SJCRH30 (cell line): ENCODE measurements at regions not wholly inside any gene's neighbourhood (a gene's known extent, or its start where the extent isn't known, plus 50 kb on each side); places are given as distances from the start of the nearest gene placed in this dataset.
"Not testable (repeated sequence)": the region's sequence is repeated elsewhere in the genome, so short reads cannot be mapped to it uniquely, and the experiment has no call there.

Experiments
- DNase-seq, 2 experiments: peaks; one replicate each; pipeline ENCODE4 v3.0.0-alpha.2; 2015 to 2020
- H3K27ac ChIP-seq: fragments of 250-450 bp; sonication (Bioruptor Pico); 2 replicates; pipeline ENCODE4 v1.5.1; 2020; ENCODE audit warnings: mild to moderate bottlenecking, moderate library complexity
- H3K27me3 ChIP-seq: fragments of 250-450 bp; sonication (Bioruptor Pico); 2 replicates; pipeline ENCODE4 v1.5.1; 2020; ENCODE audit warnings: mild to moderate bottlenecking, moderate library complexity
- H3K36me3 ChIP-seq: fragments of 250-450 bp; sonication (Bioruptor Pico); 2 replicates; pipeline ENCODE4 v1.5.1; 2020; ENCODE audit warnings: mild to moderate bottlenecking, moderate library complexity
- H3K4me1 ChIP-seq: fragments of 250-450 bp; sonication (Bioruptor Pico); 2 replicates; pipeline ENCODE4 v1.5.1; 2020; ENCODE audit warnings: mild to moderate bottlenecking, moderate library complexity
- H3K4me3 ChIP-seq: fragments of 250-450 bp; sonication (Bioruptor Pico); 2 replicates; pipeline ENCODE4 v1.5.1; 2020; ENCODE audit warnings: mild to moderate bottlenecking, moderate library complexity
- H3K9me3 ChIP-seq: fragments of 250-450 bp; sonication (Bioruptor Pico); replicated peaks from 2 replicates; pipeline ENCODE4 v1.5.1; 2020; ENCODE audit warnings: mild to moderate bottlenecking, moderate library complexity

- Histone ChIP-seq H3K9me3 (no peaks in the 10 kb centered on the region), H3K4me3 (no peak overlapping the region), H3K36me3 (no peaks in the 10 kb centered on the region), H3K27ac (no peak overlapping the region), H3K27me3 (no peaks in the 10 kb centered on the region), H3K4me1 (no peaks in the 10 kb centered on the region)
- no peak for DNase-seq
Observed at GRCh38 chr3:103510760-103511159, 1075.9 kb downstream of the ZPLD1 start.

GRCh38 chr3:103511891-103512290 is 1077.1 kb downstream of the ZPLD1 start:
- H3K27me3 ChIP-seq: no peaks in the 10 kb centered on the region
- H3K4me1 ChIP-seq: no peaks in the 10 kb centered on the region
- H3K9me3 ChIP-seq: no peaks in the 10 kb centered on the region
- no peaks in the 10 kb centered on the region for H3K36me3 ChIP-seq
- DNase-seq: no peak
- H3K27ac ChIP-seq: no peak overlapping the region
- no peak overlapping the region for H3K4me3 ChIP-seq

- DNase-seq: no peak
- no peak overlapping the region for H3K4me3 ChIP-seq
- no peaks in the 10 kb centered on the region for H3K27me3 ChIP-seq
- no peak overlapping the region for H3K27ac ChIP-seq
- H3K4me1 ChIP-seq: no peaks in the 10 kb centered on the region
- H3K36me3 ChIP-seq: no peaks in the 10 kb centered on the region
- no peaks in the 10 kb centered on the region for H3K9me3 ChIP-seq
Observed at GRCh38 chr3:103512595-103512994, 1077.8 kb downstream of the ZPLD1 start.

- H3K36me3 ChIP-seq: no peaks in the 10 kb centered on the region
- DNase-seq: no peak
- H3K27me3 ChIP-seq: no peaks in the 10 kb centered on the region
- H3K4me3 ChIP-seq: no peak overlapping the region
- no peak overlapping the region for H3K27ac ChIP-seq
- H3K9me3 ChIP-seq: no peaks in the 10 kb centered on the region
- no peaks in the 10 kb centered on the region for H3K4me1 ChIP-seq
Observed at GRCh38 chr3:103513003-103513402, 1078.2 kb downstream of the ZPLD1 start.

- no peak overlapping the region for H3K4me3 ChIP-seq
- no peak for DNase-seq
- H3K9me3 ChIP-seq: no peaks in the 10 kb centered on the region
- no peaks in the 10 kb centered on the region for H3K27me3 ChIP-seq
- no peaks in the 10 kb centered on the region for H3K4me1 ChIP-seq
- no peak overlapping the region for H3K27ac ChIP-seq
- H3K36me3 ChIP-seq: no peaks in the 10 kb centered on the region
Observed at GRCh38 chr3:103515116-103515515, 1080.3 kb downstream of the ZPLD1 start.

- H3K27me3 ChIP-seq: no peaks in the 10 kb centered on the region
- DNase-seq: no peak
- no peak overlapping the region for H3K4me3 ChIP-seq
- no peaks in the 10 kb centered on the region for H3K9me3 ChIP-seq
- no peaks in the 10 kb centered on the region for H3K36me3 ChIP-seq
- H3K27ac ChIP-seq: no peak overlapping the region
- H3K4me1 ChIP-seq: no peaks in the 10 kb centered on the region
Observed at GRCh38 chr3:103516950-103517349, 1082.1 kb downstream of the ZPLD1 start.

DNA sequence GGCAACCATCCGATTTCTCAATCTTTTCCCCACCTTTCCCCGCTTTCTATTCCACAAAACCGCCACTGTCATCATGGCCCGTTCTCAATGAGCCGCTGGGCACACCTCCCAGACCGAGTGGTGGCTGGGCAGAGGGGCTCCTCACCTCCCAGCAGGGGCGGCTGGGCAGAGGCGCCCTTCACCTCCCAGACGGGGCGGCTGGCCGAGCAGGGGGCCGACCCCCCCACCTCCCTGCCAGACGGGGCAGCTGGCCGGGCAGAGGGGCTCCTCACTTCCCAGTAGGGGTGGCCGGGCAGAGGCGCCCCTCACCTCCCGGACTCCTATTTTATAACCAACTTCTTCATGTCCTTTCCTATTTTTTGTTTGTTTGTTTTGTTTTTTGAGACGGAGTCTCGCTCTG is 1096.5 kb downstream of the ZPLD1 start:
- not testable (repeated sequence) for H3K4me1 ChIP-seq, H3K9me3 ChIP-seq, H3K27ac ChIP-seq, DNase-seq, H3K36me3 ChIP-seq, H3K27me3 ChIP-seq, H3K4me3 ChIP-seq

DNA sequence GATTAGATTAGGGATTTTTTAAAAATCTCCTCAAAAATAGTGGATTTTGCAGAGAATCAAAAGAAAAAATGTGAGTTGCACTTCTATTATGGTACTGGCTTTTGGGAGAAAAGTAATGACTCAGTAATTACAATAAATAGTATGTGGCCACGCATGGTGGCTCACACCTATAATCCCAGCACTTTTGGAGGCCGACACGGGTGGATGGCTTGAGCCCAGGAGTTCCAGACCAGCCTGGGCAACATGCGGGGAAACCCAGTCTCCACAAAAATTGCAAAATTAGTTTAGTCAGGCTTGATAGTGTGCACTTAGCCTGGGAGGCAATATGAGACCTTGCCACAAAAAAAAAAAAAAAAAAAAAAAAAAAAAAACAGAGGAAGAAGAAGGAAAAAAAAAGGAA is 1098.2 kb downstream of the ZPLD1 start:
- H3K27me3 ChIP-seq: no peaks in the 10 kb centered on the region
- H3K36me3 ChIP-seq: no peaks in the 10 kb centered on the region
- H3K9me3 ChIP-seq: no peaks in the 10 kb centered on the region
- H3K4me3 ChIP-seq: no peak overlapping the region
- H3K27ac ChIP-seq: no peak overlapping the region
- DNase-seq: no peak
- H3K4me1 ChIP-seq: no peaks in the 10 kb centered on the region

- H3K4me3 ChIP-seq: no peak overlapping the region
- no peaks in the 10 kb centered on the region for H3K27me3 ChIP-seq
- no peaks in the 10 kb centered on the region for H3K36me3 ChIP-seq
- H3K4me1 ChIP-seq: no peaks in the 10 kb centered on the region
- no peaks in the 10 kb centered on the region for H3K9me3 ChIP-seq
- no peak overlapping the region for H3K27ac ChIP-seq
- no peak for DNase-seq
Observed at GRCh38 chr3:103554451-103554850, 1119.6 kb downstream of the ZPLD1 start.

DNA sequence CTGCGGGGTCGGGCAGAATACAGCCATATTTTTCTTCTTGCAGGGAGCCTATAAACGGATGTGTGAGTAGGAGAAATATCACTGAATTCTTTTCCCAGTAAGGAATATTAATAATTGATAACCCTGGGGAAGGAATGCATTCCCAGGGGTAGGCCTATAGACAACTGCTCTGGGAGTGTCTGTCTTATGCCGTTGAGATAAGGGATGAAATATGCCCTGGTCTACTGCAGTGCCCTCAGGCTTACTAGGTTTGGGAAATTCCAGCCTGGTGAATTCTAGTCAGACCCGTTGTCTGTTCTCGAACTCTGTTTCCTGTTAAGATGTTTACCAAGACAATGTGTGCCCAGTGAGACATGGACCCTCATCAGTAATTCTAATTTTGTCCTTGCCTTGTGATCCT is 1129.3 kb downstream of the ZPLD1 start:
- H3K9me3 ChIP-seq, H3K27me3 ChIP-seq, DNase-seq, H3K36me3 ChIP-seq, H3K27ac ChIP-seq, H3K4me3 ChIP-seq, H3K4me1 ChIP-seq: not testable (repeated sequence)

GRCh38 chr3:103585809-103586208 is 1151.0 kb downstream of the ZPLD1 start:
- Histone ChIP-seq H3K9me3 (no peaks in the 10 kb centered on the region), H3K4me1 (no peaks in the 10 kb centered on the region), H3K27ac (no peak overlapping the region)

DNA sequence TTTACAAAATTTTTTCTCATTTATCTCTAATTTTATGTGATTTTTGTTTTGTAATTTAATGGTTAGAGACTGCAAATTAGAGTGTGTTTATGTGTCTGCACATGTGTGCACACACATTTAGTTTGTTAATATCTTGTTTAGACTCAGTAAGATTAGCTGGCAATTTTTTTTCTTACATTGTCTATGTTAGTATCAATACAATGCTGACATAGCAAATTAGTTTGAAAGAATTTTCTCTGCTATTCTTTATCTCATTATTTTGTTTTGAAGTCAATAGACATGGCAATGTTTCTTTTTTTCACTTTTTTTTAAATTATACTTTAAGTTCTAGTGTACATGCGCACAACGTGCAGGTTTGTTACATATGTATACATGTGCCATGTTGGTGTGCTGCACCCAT is 1155.0 kb downstream of the ZPLD1 start:
- Histone ChIP-seq H3K27ac (no peak overlapping the region), H3K4me3 (no peak overlapping the region), H3K4me1 (no peaks in the 10 kb centered on the region), H3K27me3 (no peaks in the 10 kb centered on the region), H3K36me3 (no peaks in the 10 kb centered on the region), H3K9me3 (no peaks in the 10 kb centered on the region)
- DNase-seq: no peak

More at GRCh38 chr3:103585809-103586208, 1151.0 kb downstream of the ZPLD1 start:
- no peak for DNase-seq
- H3K4me3 ChIP-seq: no peak overlapping the region
- H3K36me3 ChIP-seq: no peaks in the 10 kb centered on the region
- no peaks in the 10 kb centered on the region for H3K27me3 ChIP-seq

- no peak for DNase-seq
- Histone ChIP-seq H3K27me3 (no peaks in the 10 kb centered on the region), H3K36me3 (no peaks in the 10 kb centered on the region), H3K9me3 (no peaks in the 10 kb centered on the region), H3K4me1 (no peaks in the 10 kb centered on the region), H3K27ac (no peak overlapping the region), H3K4me3 (no peak overlapping the region)
Observed at GRCh38 chr3:103600844-103601243, 1166.0 kb downstream of the ZPLD1 start.

- Histone ChIP-seq H3K9me3 (no peaks in the 10 kb centered on the region), H3K27me3 (no peaks in the 10 kb centered on the region), H3K4me3 (no peak overlapping the region), H3K27ac (no peak overlapping the region), H3K4me1 (no peaks in the 10 kb centered on the region), H3K36me3 (no peaks in the 10 kb centered on the region)
- no peak for DNase-seq
Observed at GRCh38 chr3:103601666-103602065, 1166.9 kb downstream of the ZPLD1 start.

GRCh38 chr3:103609472-103609871 is 1174.7 kb downstream of the ZPLD1 start:
- H3K36me3 ChIP-seq: no peaks in the 10 kb centered on the region
- no peak overlapping the region for H3K4me3 ChIP-seq
- no peaks in the 10 kb centered on the region for H3K4me1 ChIP-seq
- H3K27ac ChIP-seq: no peak overlapping the region
- H3K27me3 ChIP-seq: no peaks in the 10 kb centered on the region
- no peak for DNase-seq
- no peaks in the 10 kb centered on the region for H3K9me3 ChIP-seq

- Histone ChIP-seq H3K4me3 (no peak overlapping the region), H3K27me3 (no peaks in the 10 kb centered on the region), H3K4me1 (no peaks in the 10 kb centered on the region), H3K27ac (no peak overlapping the region), H3K36me3 (no peaks in the 10 kb centered on the region), H3K9me3 (no peaks in the 10 kb centered on the region)
- DNase-seq: no peak
Observed at GRCh38 chr3:103613397-103614156, 1178.8 kb downstream of the ZPLD1 start.
